Neural cell (in vitro differentiated cells): ENCODE measurements at regions not wholly inside any gene's neighbourhood (a gene's known extent, or its start where the extent isn't known, plus 50 kb on each side); places are given as distances from the start of the nearest gene placed in this dataset.

Source experiments
- H2AFZ ChIP-seq: fragments of 200-600, 300-800 bp; sonication (generic), shearing (Covaris generic); 2 replicates; pipeline ENCODE4 v1.6.0; 2014; ENCODE audit warnings: low read depth, mild to moderate bottlenecking, antibody characterized with exemption, low read length, moderate library complexity
- H3F3A ChIP-seq: fragments of 200-600 bp; shearing (Covaris generic); 2 replicates; pipeline ENCODE4 v1.6.1; 2016; ENCODE audit warnings: mild to moderate bottlenecking, moderate library complexity, mixed read lengths, antibody characterized with exemption, low read length; ENCODE audit not compliant: insufficient read depth, poor library complexity, severe bottlenecking
- H3K27ac ChIP-seq: fragments of 200-600, 300-800 bp; sonication (generic), shearing (Covaris generic); 2 replicates; pipeline ENCODE4 v1.5.1; 2014; ENCODE audit warnings: mild to moderate bottlenecking, low read length, moderate library complexity
- H3K27me3 ChIP-seq: fragments of 300-800, 200-600 bp; sonication (generic), shearing (Covaris generic); 2 replicates; pipeline ENCODE4 v1.6.0; 2014; ENCODE audit warnings: mild to moderate bottlenecking, low read depth, low read length, moderate library complexity; ENCODE audit not compliant: insufficient read depth
- H3K36me3 ChIP-seq: fragments of 300-800, 200-600 bp; sonication (generic), shearing (Covaris generic); 2 replicates; pipeline ENCODE4 v1.5.1; 2014; ENCODE audit warnings: mild to moderate bottlenecking, antibody characterized with exemption, low read length, moderate library complexity; ENCODE audit not compliant: insufficient read depth
- H3K4me2 ChIP-seq: fragments of 300-800, 200-600 bp; sonication (generic), shearing (Covaris generic); 2 replicates; pipeline ENCODE4 v1.6.0; 2014; ENCODE audit warnings: mild to moderate bottlenecking, low read length
- H3K4me3 ChIP-seq: fragments of 300-800, 200-600 bp; sonication (generic), shearing (Covaris generic); 2 replicates; pipeline ENCODE4 v1.5.1; 2014; ENCODE audit warnings: mild to moderate bottlenecking, low read length, moderate library complexity
- H3K79me2 ChIP-seq: fragments of 200-600 bp; shearing (Covaris generic); replicated peaks from 2 replicates; pipeline ENCODE4 v1.6.0; 2014; ENCODE audit warnings: mild to moderate bottlenecking, low read length, moderate library complexity; ENCODE audit not compliant: insufficient read depth
- H3K9ac ChIP-seq: fragments of 300-800, 200-600 bp; sonication (generic), shearing (Covaris generic); 2 replicates; pipeline ENCODE4 v1.6.1; 2016; ENCODE audit warnings: mild to moderate bottlenecking, low read length, mixed read lengths
- H3K9me2 ChIP-seq: fragments of 200-600 bp; shearing (Covaris generic); 2 replicates; pipeline ENCODE4 v1.6.1; 2016; ENCODE audit warnings: mild to moderate bottlenecking, low read length, mixed read lengths; ENCODE audit not compliant: insufficient read depth
- H3K9me3 ChIP-seq: fragments of 200-600, 300-800 bp; sonication (generic), shearing (Covaris generic); 2 replicates; pipeline ENCODE4 v1.6.1; 2016; ENCODE audit warnings: mild to moderate bottlenecking, mixed run types, low read length, moderate library complexity, mixed read lengths
- H4K20me1 ChIP-seq: fragments of 200-600 bp; shearing (Covaris generic); 2 replicates; pipeline ENCODE4 v1.6.1; 2016; ENCODE audit warnings: mild to moderate bottlenecking, mixed run types; ENCODE audit not compliant: insufficient read depth
- EP300 ChIP-seq: fragments of 450-650 bp; conservative IDR thresholded peaks from 2 replicates; pipeline ENCODE4 v1.6.1; 2014; ENCODE audit warnings: antibody characterized with exemption, mild to moderate bottlenecking, moderate library complexity; ENCODE audit not compliant: poor library complexity, severe bottlenecking
- EZH2 ChIP-seq: fragments of 200-600, 300-800 bp; shearing (Covaris generic), sonication (generic); IDR thresholded peaks from 2 replicates; pipeline ENCODE4 v1.6.1; 2014; ENCODE audit warnings: antibody characterized with exemption, low read length, borderline replicate concordance, mild to moderate bottlenecking; ENCODE audit not compliant: insufficient read depth, poor library complexity, severe bottlenecking
- MXI1 ChIP-seq: fragments of 450-650 bp; conservative IDR thresholded peaks from 2 replicates; pipeline ENCODE4 v1.6.1; 2014; ENCODE audit warnings: antibody characterized with exemption, mild to moderate bottlenecking; ENCODE audit not compliant: poor library complexity, severe bottlenecking
- POLR2AphosphoS5 ChIP-seq: IDR thresholded peaks from 2 replicates; pipeline ENCODE4 v1.6.1; 2012
- RAD21 ChIP-seq: fragments of 450-650 bp; conservative IDR thresholded peaks from 2 replicates; pipeline ENCODE4 v1.6.1; 2014; ENCODE audit warnings: antibody characterized with exemption, mild to moderate bottlenecking, moderate library complexity
- SMC3 ChIP-seq: fragments of 450-650 bp; conservative IDR thresholded peaks from 2 replicates; pipeline ENCODE4 v1.6.1; 2014; ENCODE audit warnings: antibody characterized with exemption, mild to moderate bottlenecking, moderate library complexity; ENCODE audit not compliant: poor library complexity
- TAF1 ChIP-seq: IDR thresholded peaks from 2 replicates; pipeline ENCODE4 v1.6.1; 2012; ENCODE audit warnings: low read depth
- TF ChIP-seq, protein P1 (sequence below): fragments of 450-650 bp; IDR thresholded peaks from 2 replicates; pipeline ENCODE4 v1.5.1; 2014; ENCODE audit warnings: antibody characterized with exemption, mild to moderate bottlenecking, moderate library complexity; ENCODE audit not compliant: poor library complexity, severe bottlenecking
- TF ChIP-seq, protein P2 (sequence below): IDR thresholded peaks from 2 replicates; pipeline ENCODE4 v1.6.1; 2012; ENCODE audit warnings: borderline replicate concordance

DNA sequence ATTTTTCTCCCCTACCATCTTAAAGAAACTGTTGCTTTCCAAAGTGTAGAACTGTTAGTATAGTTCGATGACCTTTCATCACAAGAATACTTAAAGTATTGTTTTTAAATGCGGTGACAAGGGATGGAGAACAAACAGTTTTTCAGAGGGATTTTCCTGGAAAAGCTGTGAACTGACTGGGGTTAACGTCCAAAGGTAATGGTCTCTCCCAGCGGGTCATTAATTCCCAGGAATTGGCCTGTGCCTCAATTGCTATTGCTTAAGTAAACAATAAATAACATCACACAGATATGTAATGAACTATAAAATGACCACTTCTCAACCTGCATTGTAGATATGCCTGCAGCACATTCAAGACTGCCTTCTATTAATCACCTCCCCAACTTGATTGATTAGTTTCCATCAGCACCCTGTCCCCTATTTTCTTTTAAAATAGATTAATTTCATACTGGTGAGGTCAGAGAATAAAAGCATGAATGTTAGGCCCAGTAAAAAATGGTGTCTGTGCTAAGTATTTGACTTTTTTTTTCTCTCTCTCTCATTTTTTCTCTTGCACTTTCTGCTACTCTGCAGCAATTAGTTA, 268.2 kb downstream of the SAMD5 start:
- no peaks in the 10 kb centered on the region for H3F3A ChIP-seq
- H3K27ac ChIP-seq = no peak overlapping the region
- H3K27me3 ChIP-seq = no peaks in the 10 kb centered on the region
- H2AFZ ChIP-seq = no peak overlapping the region
- H4K20me1 ChIP-seq = no peaks in the 10 kb centered on the region
- TF ChIP-seq, protein P1, sequence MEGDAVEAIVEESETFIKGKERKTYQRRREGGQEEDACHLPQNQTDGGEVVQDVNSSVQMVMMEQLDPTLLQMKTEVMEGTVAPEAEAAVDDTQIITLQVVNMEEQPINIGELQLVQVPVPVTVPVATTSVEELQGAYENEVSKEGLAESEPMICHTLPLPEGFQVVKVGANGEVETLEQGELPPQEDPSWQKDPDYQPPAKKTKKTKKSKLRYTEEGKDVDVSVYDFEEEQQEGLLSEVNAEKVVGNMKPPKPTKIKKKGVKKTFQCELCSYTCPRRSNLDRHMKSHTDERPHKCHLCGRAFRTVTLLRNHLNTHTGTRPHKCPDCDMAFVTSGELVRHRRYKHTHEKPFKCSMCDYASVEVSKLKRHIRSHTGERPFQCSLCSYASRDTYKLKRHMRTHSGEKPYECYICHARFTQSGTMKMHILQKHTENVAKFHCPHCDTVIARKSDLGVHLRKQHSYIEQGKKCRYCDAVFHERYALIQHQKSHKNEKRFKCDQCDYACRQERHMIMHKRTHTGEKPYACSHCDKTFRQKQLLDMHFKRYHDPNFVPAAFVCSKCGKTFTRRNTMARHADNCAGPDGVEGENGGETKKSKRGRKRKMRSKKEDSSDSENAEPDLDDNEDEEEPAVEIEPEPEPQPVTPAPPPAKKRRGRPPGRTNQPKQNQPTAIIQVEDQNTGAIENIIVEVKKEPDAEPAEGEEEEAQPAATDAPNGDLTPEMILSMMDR = no peak
- no peak for TF ChIP-seq EP300
- TF ChIP-seq EZH2 = no peak
- TF ChIP-seq POLR2AphosphoS5 = no peak
- no peak for TF ChIP-seq MXI1
- TF ChIP-seq, protein P2, sequence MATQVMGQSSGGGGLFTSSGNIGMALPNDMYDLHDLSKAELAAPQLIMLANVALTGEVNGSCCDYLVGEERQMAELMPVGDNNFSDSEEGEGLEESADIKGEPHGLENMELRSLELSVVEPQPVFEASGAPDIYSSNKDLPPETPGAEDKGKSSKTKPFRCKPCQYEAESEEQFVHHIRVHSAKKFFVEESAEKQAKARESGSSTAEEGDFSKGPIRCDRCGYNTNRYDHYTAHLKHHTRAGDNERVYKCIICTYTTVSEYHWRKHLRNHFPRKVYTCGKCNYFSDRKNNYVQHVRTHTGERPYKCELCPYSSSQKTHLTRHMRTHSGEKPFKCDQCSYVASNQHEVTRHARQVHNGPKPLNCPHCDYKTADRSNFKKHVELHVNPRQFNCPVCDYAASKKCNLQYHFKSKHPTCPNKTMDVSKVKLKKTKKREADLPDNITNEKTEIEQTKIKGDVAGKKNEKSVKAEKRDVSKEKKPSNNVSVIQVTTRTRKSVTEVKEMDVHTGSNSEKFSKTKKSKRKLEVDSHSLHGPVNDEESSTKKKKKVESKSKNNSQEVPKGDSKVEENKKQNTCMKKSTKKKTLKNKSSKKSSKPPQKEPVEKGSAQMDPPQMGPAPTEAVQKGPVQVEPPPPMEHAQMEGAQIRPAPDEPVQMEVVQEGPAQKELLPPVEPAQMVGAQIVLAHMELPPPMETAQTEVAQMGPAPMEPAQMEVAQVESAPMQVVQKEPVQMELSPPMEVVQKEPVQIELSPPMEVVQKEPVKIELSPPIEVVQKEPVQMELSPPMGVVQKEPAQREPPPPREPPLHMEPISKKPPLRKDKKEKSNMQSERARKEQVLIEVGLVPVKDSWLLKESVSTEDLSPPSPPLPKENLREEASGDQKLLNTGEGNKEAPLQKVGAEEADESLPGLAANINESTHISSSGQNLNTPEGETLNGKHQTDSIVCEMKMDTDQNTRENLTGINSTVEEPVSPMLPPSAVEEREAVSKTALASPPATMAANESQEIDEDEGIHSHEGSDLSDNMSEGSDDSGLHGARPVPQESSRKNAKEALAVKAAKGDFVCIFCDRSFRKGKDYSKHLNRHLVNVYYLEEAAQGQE = no peak
- TF ChIP-seq SMC3 = no peak
- TF ChIP-seq RAD21 = no peak
- TF ChIP-seq TAF1 = no peak
- H3K4me2 ChIP-seq = no peak overlapping the region
- no peaks in the 10 kb centered on the region for H3K79me2 ChIP-seq
- H3K4me3 ChIP-seq = no peak overlapping the region
- H3K9me2 ChIP-seq = no peaks in the 10 kb centered on the region
- H3K9ac ChIP-seq = no peak overlapping the region
- no peaks in the 10 kb centered on the region for H3K9me3 ChIP-seq
- H3K36me3 ChIP-seq = no peaks in the 10 kb centered on the region

DNA sequence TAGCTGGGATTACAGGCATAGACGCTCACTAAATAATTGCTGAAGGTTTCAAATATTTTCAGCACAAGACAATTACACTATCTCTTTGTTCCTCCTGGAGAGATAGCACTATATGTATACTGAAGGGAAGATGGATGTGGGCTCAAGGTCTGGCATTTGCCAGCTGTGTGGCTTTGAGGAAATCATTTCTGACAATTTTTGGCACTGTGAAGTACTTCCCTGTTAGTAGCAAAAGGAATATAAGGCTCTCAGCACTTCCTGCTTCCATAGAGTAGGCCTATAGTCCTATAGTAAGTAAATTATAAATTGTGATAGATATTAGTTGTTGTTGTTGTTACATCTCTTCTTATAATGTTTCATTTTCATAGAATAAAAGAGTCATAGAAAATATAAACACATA, 271.1 kb downstream of the SAMD5 start:
- Histone ChIP-seq H3K79me2 (no peaks in the 10 kb centered on the region), H2AFZ (no peak overlapping the region), H3F3A (no peaks in the 10 kb centered on the region), H3K27me3 (no peaks in the 10 kb centered on the region), H3K9ac (no peak overlapping the region), H4K20me1 (no peaks in the 10 kb centered on the region), H3K36me3 (no peaks in the 10 kb centered on the region), H3K27ac (no peak overlapping the region), H3K9me2 (no peaks in the 10 kb centered on the region), H3K4me2 (no peak overlapping the region), H3K4me3 (no peak overlapping the region), H3K9me3 (no peaks in the 10 kb centered on the region)
- TF ChIP-seq SMC3 = no peak
- TF ChIP-seq POLR2AphosphoS5 = no peak
